ENCODE measurements at regions not wholly inside any gene's neighbourhood (a gene's known extent, or its start where the extent isn't known, plus 50 kb on each side); places are given as distances from the start of the nearest gene placed in this dataset.

DNA sequence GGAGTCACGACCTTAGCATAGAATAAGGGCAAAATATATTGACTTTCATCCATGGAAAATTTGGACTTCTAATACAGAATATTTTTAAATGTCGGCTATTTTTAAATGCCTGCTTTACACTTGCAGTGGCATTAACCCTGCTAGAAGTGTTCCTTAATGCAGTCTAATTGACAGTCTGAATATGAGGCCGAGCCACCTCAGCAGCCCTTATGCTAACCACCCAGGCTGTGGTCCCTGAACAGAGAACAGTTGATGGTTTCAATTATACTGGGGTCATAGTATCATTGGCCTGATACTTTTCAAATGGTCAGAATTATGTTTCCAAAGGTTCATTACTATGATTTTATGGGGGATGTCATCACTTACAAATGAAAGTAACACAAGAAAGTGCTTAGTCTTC, 764.7 kb upstream of the SLITRK1 start:
- H3K4me1 ChIP-seq (ENCODE audit: insufficient read depth, low read length): peaks cover 7% of the 10 kb centered on the region
- no peaks in the 10 kb centered on the region for H3K36me3 ChIP-seq (ENCODE audit: insufficient read depth, low read length)
- no peak overlapping the region for H3K4me3 ChIP-seq (ENCODE audit: low read length)
- H2AFZ ChIP-seq (ENCODE audit: low read depth, low read length): peak overlapping the region; percentile 7
- H3K27me3 ChIP-seq (ENCODE audit: insufficient read depth, low read length): no peaks in the 10 kb centered on the region
- H3K9me3 ChIP-seq (ENCODE audit: low read length): no peaks in the 10 kb centered on the region

GRCh38 chr13:84645196-84646012, 763.1 kb upstream of the SLITRK1 start:
- Histone ChIP-seq H2AFZ (ENCODE audit: low read depth, low read length) (no peak overlapping the region), H3K4me3 (ENCODE audit: low read length) (no peak overlapping the region), H3K27me3 (ENCODE audit: insufficient read depth, low read length) (no peaks in the 10 kb centered on the region), H3K4me1 (ENCODE audit: insufficient read depth, low read length) (peaks cover 7% of the 10 kb centered on the region), H3K36me3 (ENCODE audit: insufficient read depth, low read length) (no peaks in the 10 kb centered on the region), H3K9me3 (ENCODE audit: low read length) (peaks cover 1% of the 10 kb centered on the region)

GRCh38 chr13:84641491-84641890, 759.2 kb upstream of the SLITRK1 start:
- Histone ChIP-seq H3K36me3 (ENCODE audit: insufficient read depth, low read length) (no peaks in the 10 kb centered on the region), H3K27me3 (ENCODE audit: insufficient read depth, low read length) (no peaks in the 10 kb centered on the region), H3K4me1 (ENCODE audit: insufficient read depth, low read length) (peaks cover under 1% of the 10 kb centered on the region), H3K9me3 (ENCODE audit: low read length) (peaks cover 1% of the 10 kb centered on the region), H2AFZ (ENCODE audit: low read depth, low read length) (no peak overlapping the region), H3K4me3 (ENCODE audit: low read length) (no peak overlapping the region)

- Histone ChIP-seq H3K36me3 (ENCODE audit: insufficient read depth, low read length) (no peaks in the 10 kb centered on the region), H3K4me3 (ENCODE audit: low read length) (no peak overlapping the region), H3K27me3 (ENCODE audit: insufficient read depth, low read length) (no peaks in the 10 kb centered on the region), H3K9me3 (ENCODE audit: low read length) (peaks cover 1% of the 10 kb centered on the region), H2AFZ (ENCODE audit: low read depth, low read length) (no peak overlapping the region), H3K4me1 (ENCODE audit: insufficient read depth, low read length) (no peaks in the 10 kb centered on the region)
Observed at GRCh38 chr13:84640691-84641090, 758.4 kb upstream of the SLITRK1 start.

GRCh38 chr13:84630476-84630875, 748.2 kb upstream of the SLITRK1 start:
- Histone ChIP-seq H3K4me3 (ENCODE audit: low read length) (no peak overlapping the region), H3K4me1 (ENCODE audit: insufficient read depth, low read length) (no peaks in the 10 kb centered on the region), H3K27me3 (ENCODE audit: insufficient read depth, low read length) (no peaks in the 10 kb centered on the region), H2AFZ (ENCODE audit: low read depth, low read length) (no peak overlapping the region), H3K36me3 (ENCODE audit: insufficient read depth, low read length) (no peaks in the 10 kb centered on the region), H3K9me3 (ENCODE audit: low read length) (no peaks in the 10 kb centered on the region)

DNA sequence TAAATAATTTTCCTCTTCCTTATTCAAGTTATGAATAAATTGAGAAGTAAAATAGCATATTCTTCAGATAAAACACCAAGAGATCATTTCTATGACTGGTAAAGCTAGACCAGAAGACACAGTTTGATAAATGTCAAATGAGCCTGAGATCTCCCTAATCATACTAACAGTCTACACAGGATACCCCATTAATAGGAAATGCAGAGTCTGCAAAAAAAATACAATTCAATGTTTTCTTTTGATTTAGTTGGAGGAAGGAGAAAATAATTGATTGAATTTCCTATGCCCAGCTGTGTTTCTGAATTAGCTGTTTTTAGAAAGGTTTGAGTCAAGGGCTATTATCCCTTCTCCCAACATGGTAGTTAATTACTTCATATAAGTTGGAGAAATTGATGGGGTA, 734.6 kb upstream of the SLITRK1 start:
- H3K4me1 ChIP-seq (ENCODE audit: insufficient read depth, low read length): no peaks in the 10 kb centered on the region
- no peaks in the 10 kb centered on the region for H3K36me3 ChIP-seq (ENCODE audit: insufficient read depth, low read length)
- H3K9me3 ChIP-seq (ENCODE audit: low read length): no peaks in the 10 kb centered on the region
- no peak overlapping the region for H2AFZ ChIP-seq (ENCODE audit: low read depth, low read length)
- no peaks in the 10 kb centered on the region for H3K27me3 ChIP-seq (ENCODE audit: insufficient read depth, low read length)
- no peak overlapping the region for H3K4me3 ChIP-seq (ENCODE audit: low read length)

GRCh38 chr13:84609716-84610115, 727.4 kb upstream of the SLITRK1 start:
- Histone ChIP-seq H3K36me3 (ENCODE audit: insufficient read depth, low read length) (no peaks in the 10 kb centered on the region), H3K4me3 (ENCODE audit: low read length) (no peak overlapping the region), H3K4me1 (ENCODE audit: insufficient read depth, low read length) (no peaks in the 10 kb centered on the region), H2AFZ (ENCODE audit: low read depth, low read length) (no peak overlapping the region), H3K27me3 (ENCODE audit: insufficient read depth, low read length) (no peaks in the 10 kb centered on the region), H3K9me3 (ENCODE audit: low read length) (no peaks in the 10 kb centered on the region)

DNA sequence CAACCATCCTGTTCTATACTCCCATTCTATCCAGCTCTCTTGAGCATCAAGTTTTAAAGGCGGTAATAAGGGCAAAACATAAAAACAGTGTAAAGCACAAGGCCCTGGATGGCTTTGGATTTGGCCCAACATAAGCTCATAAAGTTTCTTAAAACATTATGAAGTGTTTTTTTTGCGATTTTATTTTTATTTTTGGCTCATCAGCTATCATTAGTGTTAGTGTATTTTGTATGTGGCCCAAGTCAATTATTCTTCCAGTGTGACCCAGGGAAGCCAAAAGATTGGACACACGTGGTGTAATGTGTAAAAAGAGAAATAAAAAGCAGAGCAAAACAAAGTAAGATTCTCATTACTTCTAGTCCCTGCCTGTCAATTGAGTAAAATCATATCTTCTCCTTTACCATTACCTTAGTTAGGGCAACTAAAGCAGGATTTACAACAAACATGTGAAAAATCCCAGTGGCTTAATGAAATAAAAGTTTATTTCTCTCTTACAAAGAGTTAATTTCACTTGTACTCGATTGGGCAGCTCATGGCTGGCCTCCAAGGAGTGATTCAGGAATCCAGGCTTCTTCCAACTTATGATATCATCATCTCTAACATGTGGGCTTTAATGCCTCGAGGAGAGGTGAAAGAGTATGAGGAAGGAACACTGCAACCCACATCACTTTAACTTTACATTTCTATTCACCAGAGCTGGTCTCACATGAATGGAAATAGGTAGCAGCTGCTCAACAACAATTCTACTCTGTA, 725.2 kb upstream of the SLITRK1 start:
- Histone ChIP-seq H3K4me1 (ENCODE audit: insufficient read depth, low read length) (no peaks in the 10 kb centered on the region), H3K9me3 (ENCODE audit: low read length) (no peaks in the 10 kb centered on the region), H3K4me3 (ENCODE audit: low read length) (no peak overlapping the region), H3K27me3 (ENCODE audit: insufficient read depth, low read length) (no peaks in the 10 kb centered on the region), H2AFZ (ENCODE audit: low read depth, low read length) (no peak overlapping the region), H3K36me3 (ENCODE audit: insufficient read depth, low read length) (no peaks in the 10 kb centered on the region)

DNA sequence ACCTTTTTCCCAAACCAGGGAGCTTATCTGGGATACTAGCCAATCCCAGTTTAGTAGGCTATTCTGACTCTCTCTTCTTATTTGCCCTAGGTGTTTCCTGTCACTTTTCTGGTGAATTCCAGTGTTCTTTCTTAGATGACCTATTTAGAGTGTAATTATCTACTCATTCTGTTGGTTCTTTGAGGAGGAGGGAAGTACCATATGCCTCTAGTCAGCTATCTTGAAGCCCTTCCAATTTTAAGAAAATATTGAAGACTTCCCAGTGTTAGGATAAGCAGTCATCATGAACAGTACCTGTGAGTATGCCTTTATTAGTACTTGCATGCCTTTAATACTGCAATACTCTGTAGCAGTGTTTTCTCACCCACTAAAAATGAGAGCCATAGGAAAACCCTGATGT, 724.3 kb upstream of the SLITRK1 start:
- Histone ChIP-seq H3K4me1 (ENCODE audit: insufficient read depth, low read length) (no peaks in the 10 kb centered on the region), H3K27me3 (ENCODE audit: insufficient read depth, low read length) (no peaks in the 10 kb centered on the region), H2AFZ (ENCODE audit: low read depth, low read length) (no peak overlapping the region), H3K4me3 (ENCODE audit: low read length) (no peak overlapping the region), H3K9me3 (ENCODE audit: low read length) (no peaks in the 10 kb centered on the region), H3K36me3 (ENCODE audit: insufficient read depth, low read length) (no peaks in the 10 kb centered on the region)

DNA sequence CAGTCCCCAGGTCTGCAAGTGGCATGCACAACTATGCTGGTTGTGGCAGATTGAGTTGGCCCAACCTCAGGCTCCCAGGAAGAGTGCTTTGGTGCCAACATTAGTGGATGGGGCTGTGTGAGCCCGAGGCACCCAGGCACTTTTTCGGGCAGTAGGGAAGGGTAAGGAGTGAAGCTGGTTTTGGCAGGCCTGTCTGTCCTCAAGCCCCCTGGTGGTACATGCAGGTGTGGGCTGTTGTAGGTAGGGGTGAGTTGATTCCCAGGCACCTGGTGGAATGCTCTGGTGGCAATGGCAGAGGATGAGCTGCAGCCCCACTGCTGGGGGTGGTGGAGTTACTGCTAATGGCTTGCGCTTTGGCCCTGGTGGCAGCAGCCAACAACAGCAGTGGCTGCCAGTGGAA, 723.7 kb upstream of the SLITRK1 start:
- H3K27me3 ChIP-seq (ENCODE audit: insufficient read depth, low read length): no peaks in the 10 kb centered on the region
- H2AFZ ChIP-seq (ENCODE audit: low read depth, low read length): no peak overlapping the region
- no peaks in the 10 kb centered on the region for H3K9me3 ChIP-seq (ENCODE audit: low read length)
- no peaks in the 10 kb centered on the region for H3K36me3 ChIP-seq (ENCODE audit: insufficient read depth, low read length)
- H3K4me3 ChIP-seq (ENCODE audit: low read length): no peak overlapping the region
- H3K4me1 ChIP-seq (ENCODE audit: insufficient read depth, low read length): no peaks in the 10 kb centered on the region

DNA sequence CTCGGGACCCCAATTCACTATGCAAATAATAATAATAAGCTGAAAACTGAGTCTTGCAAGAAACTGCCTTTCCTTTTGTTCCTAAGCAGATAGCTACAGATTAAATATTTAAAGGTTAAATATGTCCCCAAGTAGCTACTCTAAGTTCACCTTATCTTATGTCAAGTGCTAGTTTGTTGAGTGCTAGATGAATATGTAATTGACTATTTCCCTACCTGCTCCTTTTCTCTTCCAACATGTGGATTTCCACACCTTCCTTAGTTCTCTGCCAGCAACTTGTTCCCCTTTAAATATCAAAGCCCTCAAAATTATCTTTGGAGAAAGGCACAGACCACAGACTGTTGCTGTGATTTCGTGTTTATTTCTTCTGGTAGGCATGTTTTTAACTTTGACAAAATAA, 709.2 kb upstream of the SLITRK1 start:
- Histone ChIP-seq H3K27me3 (ENCODE audit: insufficient read depth, low read length) (no peaks in the 10 kb centered on the region), H3K9me3 (ENCODE audit: low read length) (no peaks in the 10 kb centered on the region), H3K4me1 (ENCODE audit: insufficient read depth, low read length) (no peaks in the 10 kb centered on the region), H2AFZ (ENCODE audit: low read depth, low read length) (no peak overlapping the region), H3K36me3 (ENCODE audit: insufficient read depth, low read length) (no peaks in the 10 kb centered on the region), H3K4me3 (ENCODE audit: low read length) (no peak overlapping the region)

- no peaks in the 10 kb centered on the region for H3K27me3 ChIP-seq (ENCODE audit: insufficient read depth, low read length)
- no peak overlapping the region for H2AFZ ChIP-seq (ENCODE audit: low read depth, low read length)
- H3K4me3 ChIP-seq (ENCODE audit: low read length): no peak overlapping the region
- no peaks in the 10 kb centered on the region for H3K4me1 ChIP-seq (ENCODE audit: insufficient read depth, low read length)
- no peaks in the 10 kb centered on the region for H3K36me3 ChIP-seq (ENCODE audit: insufficient read depth, low read length)
- no peaks in the 10 kb centered on the region for H3K9me3 ChIP-seq (ENCODE audit: low read length)
Observed at GRCh38 chr13:84590663-84591062, 708.4 kb upstream of the SLITRK1 start.

DNA sequence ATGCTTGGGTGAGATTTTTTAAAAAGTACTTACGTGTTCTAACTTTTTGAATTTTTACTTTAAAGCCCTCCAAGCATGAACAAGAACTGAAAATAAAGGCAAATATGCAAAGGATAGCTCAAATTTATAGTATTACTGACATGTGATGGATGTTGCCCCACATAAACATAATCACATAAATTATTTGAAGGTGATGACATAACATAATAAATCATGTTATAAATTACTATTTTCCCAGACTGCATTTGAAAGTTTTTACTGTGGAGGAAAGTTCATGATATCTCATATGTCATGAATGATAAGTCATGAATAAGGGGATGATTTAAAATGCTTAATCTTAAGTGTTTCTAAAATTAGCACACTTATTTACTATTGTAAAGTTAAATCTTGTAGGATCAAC, 705.7 kb upstream of the SLITRK1 start:
- Histone ChIP-seq H3K27me3 (ENCODE audit: insufficient read depth, low read length) (no peaks in the 10 kb centered on the region), H3K9me3 (ENCODE audit: low read length) (no peaks in the 10 kb centered on the region), H3K36me3 (ENCODE audit: insufficient read depth, low read length) (no peaks in the 10 kb centered on the region), H3K4me3 (ENCODE audit: low read length) (no peak overlapping the region), H3K4me1 (ENCODE audit: insufficient read depth, low read length) (no peaks in the 10 kb centered on the region), H2AFZ (ENCODE audit: low read depth, low read length) (no peak overlapping the region)

Data from neuron (in vitro differentiated cells).